HG02938 (cell line): ENCODE measurements at regions not wholly inside any gene's neighbourhood (a gene's known extent, or its start where the extent isn't known, plus 50 kb on each side); places are given as distances from the start of the nearest gene placed in this dataset.

ENCODE experiments used
- ATAC-seq: cut with Tn5 transposase; IDR thresholded peaks from one replicate; pipeline ENCODE4 v1.9.1; 2021; ENCODE audit warnings: mild to moderate bottlenecking, moderate library complexity; ENCODE audit not compliant: unreplicated experiment

DNA sequence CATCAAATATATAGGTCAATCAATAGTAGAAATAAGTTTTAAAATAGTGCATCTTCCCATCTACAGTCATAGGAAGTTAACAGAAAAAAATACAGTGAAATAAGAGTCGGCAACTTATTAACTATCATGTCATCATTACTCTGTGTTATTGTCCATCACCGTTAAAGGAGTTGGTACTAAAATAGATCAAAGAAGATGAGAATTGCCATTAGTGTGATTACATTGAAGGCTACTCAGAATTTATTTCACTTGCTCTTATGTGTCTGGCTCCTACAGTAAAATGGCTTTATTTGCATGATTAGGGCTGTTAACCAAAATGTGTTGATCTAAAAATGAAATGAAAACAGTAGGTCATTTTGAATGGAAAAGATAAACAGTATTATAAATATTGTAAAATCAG, 162.5 kb upstream of the SLITRK1 start:
- ATAC-seq: no peak

DNA sequence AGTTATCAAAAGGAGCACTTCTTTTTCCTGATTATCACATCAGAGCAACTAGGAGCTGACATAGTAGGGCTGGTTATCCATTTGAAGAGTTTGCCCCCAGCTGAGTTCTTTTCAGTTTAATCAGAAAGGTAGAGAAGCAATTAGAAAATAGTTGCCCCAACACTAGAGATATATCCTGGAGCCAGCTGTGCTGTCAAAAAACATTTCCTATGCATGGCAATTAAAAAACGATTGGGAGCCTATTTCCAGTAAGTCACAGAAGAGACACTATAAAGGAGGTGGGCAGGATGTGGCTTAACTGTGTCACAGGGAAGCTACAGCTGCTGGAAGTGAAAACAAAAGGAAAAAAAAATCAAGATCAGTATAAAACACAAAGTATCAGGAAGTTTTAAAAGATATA, 155.7 kb upstream of the SLITRK1 start:
- no peak for ATAC-seq

- no peak for ATAC-seq
Observed at GRCh38 chr13:84032116-84032515, 149.8 kb upstream of the SLITRK1 start.

DNA sequence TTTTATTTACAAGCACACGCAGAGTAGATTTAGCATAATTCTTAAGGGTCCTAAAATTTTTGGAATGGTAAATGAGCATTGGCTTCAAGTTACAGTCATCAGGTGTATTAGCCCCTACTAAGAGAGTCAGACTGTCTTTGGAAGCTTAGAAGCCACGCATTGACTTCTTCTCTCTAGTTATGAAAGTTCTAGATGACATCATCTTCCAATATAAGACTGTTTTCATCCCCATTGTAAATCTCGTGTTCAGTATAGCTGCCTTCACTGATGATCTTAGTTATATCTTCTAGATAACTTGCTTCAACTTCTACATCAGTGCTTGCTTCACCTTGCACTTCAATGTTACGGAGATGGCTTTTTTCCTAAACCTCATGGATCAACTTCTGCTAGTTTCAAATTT, 148.8 kb upstream of the SLITRK1 start:
- ATAC-seq: no peak

DNA sequence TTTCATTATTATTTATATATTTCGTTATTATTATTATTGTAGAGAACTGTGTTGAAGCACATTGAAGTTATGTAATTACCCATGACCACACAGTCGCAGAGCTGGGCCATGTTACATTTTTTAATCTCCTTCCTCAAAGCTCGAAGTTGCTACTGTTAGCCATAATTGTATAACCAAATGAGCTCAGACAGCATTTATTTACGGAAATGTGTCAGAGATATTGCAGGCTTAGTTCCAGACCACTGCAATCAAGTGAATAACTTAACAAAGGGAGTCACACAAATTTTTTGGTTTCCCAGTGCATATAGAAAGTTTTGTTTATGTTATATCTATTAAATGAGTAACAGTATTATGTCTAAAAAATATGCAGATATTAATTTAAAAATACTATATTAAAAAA, 147.1 kb upstream of the SLITRK1 start:
- no peak for ATAC-seq

DNA sequence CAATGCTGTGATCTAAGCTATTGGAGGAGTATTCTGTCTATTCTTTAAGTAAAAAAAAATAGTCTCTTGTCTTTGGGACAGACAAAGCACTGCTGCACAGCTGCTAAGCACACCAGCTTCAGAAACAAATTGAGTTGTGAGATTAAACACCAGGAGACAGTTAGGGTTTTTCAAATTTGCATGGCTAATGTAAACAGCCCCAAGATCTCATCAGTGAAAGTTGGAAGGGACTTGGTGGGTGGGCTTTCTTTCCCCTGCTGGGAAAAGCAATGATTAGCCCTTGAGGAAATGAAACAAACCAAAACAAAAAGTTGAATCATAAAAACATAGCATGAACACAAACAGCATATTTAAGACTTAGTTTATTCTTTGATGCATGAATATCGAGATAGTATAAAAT, 143.6 kb upstream of the SLITRK1 start:
- ATAC-seq: no peak

- no peak for ATAC-seq
Observed at GRCh38 chr13:83996415-83996814, 114.1 kb upstream of the SLITRK1 start.

DNA sequence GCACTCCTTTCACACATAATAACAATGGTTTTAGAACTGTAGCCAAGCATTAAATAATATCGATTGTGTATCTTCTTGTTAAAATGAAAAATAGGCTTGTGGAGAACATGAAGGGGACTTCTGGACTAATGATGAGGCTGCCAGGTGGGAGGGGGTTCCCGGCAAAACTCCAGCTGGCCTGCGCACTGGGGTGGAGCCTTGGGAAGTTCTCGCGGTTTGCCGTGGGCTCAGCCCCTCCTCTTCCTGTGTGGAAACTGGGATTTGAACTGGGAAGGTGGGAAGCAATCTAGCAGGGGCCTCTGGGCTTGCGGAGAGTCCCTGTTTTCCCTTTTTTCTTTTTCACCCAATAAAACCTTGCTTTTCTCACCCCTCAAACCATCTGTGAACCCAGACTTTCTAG, 113.7 kb upstream of the SLITRK1 start:
- no peak for ATAC-seq

GRCh38 chr13:83992566-83993358, 110.5 kb upstream of the SLITRK1 start:
- ATAC-seq: no peak

GRCh38 chr13:83987394-83987793, 105.1 kb upstream of the SLITRK1 start:
- no peak for ATAC-seq

- ATAC-seq: no peak
Observed at GRCh38 chr13:83984793-83985192, 102.5 kb upstream of the SLITRK1 start.

- no peak for ATAC-seq
Observed at GRCh38 chr13:83980331-83980730, 98.1 kb upstream of the SLITRK1 start.

DNA sequence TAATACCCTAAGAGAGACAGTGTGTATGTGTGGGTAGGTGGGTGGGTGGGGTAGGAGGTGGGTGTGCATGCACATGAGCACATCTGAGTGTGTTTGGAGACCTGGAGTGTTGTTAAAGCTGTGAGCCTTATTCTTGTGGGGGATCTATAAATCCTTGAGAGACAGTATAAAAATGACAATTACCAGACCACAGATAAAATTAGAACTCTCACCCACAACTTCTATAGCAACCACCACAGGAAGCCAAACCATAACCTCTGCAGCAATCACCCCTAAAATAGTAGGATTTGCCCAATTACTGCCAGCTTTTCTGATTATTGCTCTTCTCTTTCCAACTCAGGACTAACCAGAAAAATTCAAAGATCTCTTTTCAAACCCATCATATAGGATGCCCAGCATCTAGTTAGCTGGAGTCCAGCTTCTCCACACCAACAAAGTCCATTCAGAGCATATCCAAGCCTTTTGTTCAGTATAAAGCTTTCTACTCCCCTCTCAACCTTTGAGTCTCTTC, 93.4 kb upstream of the SLITRK1 start:
- no peak for ATAC-seq

DNA sequence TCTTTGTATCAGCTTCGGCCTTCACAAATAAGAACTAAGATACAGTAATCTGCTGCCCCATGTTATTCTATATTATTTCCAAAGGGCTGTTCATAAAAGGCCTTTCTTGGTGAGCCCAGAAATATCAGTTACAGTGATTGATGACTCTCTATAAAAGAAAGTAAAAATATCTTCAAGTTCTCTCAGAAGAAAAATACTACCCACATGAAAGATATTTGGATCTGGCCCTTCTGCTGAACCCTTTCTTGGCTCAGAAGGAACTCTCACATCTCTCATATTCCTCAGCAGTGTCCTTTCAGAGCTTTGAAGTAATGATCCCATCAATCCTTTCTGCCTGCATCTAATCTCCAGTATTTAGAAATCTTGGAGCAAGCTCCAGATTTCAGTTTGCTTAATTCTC, 76.3 kb upstream of the SLITRK1 start:
- ATAC-seq: no peak

DNA sequence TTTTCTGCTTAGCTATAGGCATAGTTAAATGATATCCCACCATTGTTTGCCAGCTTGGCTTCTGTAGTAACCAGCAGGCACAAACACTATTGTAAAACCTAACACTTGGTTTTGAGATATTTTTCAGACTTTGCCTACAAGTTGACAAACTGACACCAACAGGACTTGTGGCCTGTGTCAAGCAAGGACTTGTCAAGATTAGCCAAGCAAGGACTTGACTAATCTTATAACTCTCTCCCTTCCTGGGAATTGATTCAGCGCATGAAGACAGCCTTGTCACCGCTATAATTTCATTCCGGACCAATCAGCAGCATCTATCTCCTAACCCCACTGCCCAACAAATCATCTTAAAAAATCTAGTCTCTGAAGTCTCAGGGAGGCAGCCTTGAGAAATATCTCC, 72.7 kb upstream of the SLITRK1 start:
- no peak for ATAC-seq

DNA sequence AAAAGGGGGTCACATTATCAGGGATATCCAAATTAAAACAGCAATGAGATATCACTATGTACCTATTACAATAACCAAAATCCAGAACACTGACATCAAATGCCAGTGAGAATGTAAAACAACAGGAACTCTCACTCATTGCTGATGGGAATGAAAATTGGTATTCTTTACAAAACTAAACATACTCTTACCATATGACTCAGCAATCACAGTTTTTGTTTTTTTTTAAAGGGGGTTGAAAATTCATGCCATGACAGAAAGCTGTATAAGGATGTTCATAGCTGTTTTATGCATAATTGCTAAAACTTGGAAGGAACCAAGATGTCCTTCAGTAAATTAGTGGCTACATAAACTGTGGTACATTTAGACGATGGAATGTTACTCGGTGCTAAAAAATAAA, 71.6 kb upstream of the SLITRK1 start:
- no peak for ATAC-seq

- ATAC-seq: no peak
Observed at GRCh38 chr13:83950293-83950692, 68.0 kb upstream of the SLITRK1 start.

- ATAC-seq: no peak
Observed at GRCh38 chr13:83943530-83944279, 61.4 kb upstream of the SLITRK1 start.

- ATAC-seq: no peak
Observed at GRCh38 chr13:83941701-83942335, 59.5 kb upstream of the SLITRK1 start.

DNA sequence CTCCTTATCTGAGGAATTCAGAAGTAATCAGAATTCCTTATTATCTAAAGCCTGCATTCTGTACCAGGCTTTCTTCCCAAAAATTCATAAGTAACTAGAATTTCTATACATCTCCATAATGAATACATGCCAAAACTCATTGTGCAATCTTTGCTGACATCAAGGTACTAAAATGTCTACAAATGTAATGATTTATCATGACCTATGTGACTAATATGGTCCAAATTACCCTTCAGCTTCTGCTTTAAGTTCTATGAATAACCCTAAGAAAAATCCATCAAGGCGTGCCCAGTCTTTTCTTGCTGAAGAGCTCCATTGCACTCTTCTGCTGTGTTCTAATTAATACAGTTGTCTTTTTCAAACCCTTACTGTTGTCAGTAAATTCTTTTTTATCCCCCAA, 58.5 kb upstream of the SLITRK1 start:
- no peak for ATAC-seq

GRCh38 chr13:83937579-83937978, 55.3 kb upstream of the SLITRK1 start:
- ATAC-seq: no peak

GRCh38 chr13:83935566-83935965, 53.3 kb upstream of the SLITRK1 start:
- ATAC-seq: no peak
